Smooth muscle cell of the brain vasculature (primary cell): ENCODE measurements at regions not wholly inside any gene's neighbourhood (a gene's known extent, or its start where the extent isn't known, plus 50 kb on each side); places are given as distances from the start of the nearest gene placed in this dataset.
"Not testable (repeated sequence)": the region's sequence is repeated elsewhere in the genome, so short reads cannot be mapped to it uniquely, and the experiment has no call there.

Experiments
- DNase-seq: peaks from one replicate; pipeline ENCODE4 v3.0.0-alpha.2; 2012; ENCODE audit warnings: low read depth, low spot score

DNA sequence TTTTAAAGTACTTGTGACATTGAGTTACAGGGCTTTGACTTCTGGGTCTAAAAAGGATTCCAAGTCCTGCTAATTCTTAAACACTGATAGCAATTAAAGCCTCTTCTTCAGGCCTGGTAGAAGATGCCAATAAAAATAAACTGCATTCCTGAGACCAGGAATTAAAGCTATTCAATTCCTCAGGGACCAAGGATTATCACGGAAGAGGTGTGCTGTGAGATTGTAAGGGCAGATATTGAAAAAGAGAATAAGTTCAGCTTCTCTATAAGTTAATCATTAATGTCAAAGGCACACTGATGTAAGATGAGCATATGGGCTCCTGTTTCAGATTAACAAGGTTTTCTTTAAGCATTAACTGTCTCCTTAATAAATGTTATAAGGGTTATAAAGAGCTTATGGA lies 611.3 kb downstream of the SI start:
- DNase-seq, result no peak

DNA sequence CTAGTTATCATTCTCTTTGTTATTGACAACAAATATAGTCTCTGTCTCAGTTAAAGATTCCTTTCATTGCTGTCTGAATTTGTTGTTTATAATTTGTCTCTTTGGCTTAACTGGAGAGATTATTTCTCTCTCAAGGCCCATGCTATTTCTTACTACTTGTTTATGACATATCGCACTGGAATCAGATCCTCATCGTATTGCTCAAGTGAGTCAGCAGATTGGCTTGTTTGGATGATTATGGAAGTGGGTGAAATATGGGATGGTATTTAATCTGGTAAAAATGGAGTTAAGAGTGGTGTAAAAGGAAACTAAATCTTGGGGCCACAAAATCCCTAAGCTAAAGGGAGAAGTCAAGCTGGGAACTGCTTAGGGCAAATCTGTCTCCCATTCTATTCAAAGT lies 613.1 kb downstream of the SI start:
- no peak for DNase-seq

DNA sequence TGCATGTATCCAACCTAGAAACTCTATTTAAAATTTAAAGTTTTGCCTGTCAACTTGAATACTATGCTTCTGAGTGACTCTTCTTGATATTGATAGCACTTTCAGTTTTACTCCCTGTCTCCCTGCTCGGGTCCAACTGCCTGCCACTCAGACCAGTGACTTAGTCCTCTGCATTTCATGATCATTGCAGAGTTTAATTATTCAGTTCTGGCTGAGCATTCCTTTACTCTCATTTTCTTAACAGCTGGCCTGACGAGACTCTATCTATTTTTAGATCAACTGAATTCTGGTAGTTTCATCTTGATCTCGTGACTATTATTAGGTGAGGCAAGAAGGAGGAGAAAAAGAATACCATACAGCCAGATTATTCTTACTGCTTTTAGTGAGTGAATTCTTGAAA lies 617.4 kb downstream of the SI start:
- no peak for DNase-seq

DNA sequence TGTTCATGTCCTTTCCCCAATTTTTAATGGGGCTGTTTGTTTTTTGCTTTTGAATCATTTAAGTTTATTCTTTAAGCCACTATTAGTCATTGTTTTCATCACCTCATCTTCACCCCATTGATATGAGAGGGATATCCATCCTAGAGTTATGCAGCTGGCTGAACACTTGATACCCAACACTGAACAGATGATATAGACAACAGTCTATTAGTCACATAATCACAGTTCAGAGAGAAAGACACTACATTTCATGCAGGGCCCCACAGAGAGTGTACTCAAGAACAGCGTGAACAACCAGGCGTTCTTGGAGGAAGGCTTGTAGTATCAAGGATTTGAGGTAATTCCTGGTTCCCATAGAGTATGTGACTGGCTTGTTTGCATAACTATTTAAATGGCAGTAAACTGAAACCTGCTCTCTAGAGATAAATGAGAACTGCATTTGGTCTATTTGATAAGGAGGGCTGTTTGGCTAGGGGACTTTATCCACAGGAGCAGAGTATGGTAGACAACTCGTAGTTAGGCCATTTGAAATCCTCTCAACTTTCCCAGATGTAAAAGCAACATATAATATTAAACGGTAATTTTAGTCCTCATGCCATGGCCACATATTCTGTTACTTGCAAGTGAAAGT lies 618.7 kb downstream of the SI start:
- DNase-seq, result no peak

DNA sequence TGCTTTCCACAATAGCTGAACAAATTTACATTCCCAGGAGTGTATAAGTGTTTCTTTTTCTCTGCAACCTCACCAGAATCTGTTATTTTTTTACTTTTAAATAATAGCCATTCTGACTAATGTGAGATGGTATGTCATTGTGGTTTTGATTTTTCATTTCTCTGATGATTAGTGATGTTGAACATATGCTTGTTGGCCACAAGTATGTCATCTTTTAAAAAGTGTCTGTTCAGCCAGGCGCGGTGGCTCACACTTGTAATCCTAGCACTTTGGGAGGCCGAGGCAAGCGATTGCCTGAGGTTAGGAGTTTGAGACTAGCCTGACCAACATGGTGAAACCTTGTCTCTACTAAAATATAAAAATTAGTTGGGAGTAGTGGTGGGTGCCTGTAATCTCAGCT lies 619.3 kb downstream of the SI start:
- no peak for DNase-seq

DNA sequence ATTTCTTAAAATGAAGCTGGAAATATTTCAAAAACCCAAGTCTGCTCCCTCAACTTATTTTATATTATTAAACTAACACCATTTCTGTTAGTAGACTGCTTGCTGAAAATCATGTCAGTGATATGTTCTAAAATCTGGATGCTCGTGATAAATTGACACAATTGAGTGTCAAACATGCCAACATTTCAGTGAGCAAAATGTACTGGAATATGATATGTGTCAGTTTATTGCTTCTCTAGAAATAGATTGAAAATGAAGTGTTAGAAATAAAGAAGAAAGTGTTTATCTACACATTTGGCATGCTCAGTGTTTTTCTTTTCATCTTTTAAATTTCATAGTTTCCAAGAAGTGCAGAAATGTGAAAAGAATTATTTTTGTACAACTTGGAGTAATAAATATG lies 624.6 kb downstream of the SI start:
- no peak for DNase-seq

DNA sequence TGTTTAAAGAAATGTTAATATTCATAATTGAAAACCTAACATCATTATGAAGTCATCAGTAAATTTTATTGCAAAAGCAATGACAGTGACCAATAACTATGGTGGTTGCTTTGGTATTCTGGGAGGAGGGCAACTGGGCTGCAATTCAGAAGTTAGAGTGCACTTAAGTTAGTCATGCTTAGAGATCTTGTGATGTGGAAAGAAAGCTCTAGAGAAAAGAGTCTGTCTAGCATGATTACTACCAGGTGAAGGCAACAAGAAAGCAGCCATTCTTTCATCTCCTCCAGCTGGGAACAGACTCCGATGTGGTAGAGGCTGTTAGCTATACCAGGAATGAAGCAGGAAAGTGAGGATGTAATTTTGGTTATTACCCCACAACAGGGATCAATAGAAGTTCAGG lies 625.6 kb downstream of the SI start:
- no peak for DNase-seq

DNA sequence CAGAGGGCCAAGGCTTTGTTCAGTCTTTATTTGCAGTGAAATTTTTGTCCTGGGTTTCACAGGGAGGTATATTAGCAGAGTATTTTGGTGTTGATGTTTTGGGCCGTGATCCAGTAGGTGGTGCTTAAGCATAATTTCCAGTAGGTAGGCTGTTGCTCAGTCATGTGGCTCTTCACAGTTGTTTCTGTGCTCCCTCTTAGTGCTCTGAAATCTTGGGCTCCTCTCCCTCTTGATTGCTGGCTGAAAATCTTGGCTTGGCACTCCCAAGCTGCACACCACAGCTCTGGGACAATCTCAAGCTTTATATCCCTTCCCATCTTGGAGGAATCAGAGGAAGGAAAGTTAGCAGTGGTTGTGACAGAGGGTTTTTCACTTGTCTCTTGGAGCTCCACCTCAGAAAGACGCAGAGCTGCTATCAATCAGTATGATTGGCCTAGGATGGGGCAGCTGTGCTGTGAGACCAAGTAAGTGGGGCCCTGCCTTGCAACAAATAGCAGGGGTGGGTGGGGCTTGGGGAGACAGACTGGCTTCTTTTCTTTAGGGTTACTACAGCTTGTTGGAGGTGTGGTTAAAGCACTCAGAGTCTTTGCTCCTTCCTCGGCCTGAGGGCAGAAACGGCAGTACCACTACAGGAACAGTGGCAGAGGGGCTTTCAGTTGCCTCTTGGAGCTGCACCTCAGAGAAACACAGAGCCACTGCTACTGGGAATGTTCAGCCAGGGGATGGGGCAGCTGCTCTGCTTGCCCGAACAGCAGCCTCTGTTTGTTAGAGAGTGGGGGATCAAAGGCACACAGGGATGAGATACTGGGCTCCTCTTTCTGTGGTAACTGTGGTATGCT lies 627.0 kb downstream of the SI start:
- DNase-seq, result no peak

DNA sequence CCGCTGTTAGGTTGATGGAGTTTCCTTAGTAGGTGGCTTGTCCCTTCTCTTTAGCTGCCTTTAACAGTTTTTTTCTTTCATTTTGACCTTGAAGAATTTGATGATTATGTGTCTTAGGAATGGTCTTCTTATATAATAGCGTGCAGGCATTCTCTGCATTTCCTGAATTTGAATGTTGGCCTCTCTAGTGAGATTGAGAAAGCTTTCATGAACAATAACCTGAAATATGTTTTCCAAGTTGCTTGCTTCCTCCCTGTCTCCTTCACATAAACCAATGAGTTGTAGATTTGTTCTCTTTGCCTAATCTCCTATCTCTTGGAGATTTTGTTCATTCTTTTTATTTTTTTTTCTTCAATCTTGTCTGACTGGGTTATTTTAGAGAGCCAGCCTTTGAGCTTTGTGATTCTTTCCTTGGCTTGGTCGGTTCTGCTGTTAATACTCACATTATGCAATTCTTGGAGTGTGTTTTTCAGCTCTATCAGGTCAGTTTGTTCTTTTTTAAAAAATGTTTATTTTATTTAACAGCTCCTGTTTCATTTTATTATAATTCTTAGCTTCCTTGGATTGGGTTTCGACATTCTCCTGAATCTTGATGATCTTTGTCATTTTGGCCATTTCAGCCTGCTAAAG lies 627.9 kb downstream of the SI start:
- DNase-seq, result no peak

DNA sequence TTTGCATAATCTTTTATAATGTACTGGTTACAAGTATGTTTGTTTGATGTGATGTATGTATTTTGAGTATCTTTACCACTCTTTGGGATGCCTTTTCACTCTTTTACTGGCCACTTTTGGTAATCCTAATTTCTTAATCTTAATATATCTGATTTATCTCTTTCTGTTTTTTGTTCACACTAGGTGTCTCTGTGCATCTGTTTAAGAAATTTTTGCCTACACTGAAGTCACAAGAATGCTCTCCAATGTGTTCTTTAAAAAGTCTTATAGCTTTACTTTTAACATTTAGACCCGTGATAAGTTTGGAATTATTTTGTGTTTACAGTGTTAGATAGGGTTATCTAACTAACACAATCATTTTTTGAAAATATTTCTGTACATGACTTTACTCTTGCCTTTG lies 659.1 kb downstream of the SI start:
- no peak for DNase-seq

DNA sequence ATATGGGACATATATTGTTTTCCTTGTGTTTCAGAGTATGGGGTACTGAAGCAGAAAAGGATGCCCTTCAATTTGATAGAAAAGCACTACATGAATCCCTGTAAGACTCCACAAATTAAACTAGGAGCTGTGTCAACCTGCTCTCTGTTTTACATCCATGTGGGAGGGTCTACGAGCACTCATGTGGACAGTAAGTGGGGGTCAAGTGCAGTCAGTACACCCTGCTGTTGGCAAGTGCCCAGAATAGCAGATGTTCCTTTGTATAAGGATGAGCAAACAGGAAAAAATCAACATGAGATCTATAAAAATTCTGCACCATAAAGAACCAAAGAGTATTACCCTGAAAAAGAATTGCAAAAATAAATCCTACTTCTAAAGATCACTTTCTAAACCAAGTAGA lies 659.9 kb downstream of the SI start:
- peak; percentile 1 for DNase-seq

DNA sequence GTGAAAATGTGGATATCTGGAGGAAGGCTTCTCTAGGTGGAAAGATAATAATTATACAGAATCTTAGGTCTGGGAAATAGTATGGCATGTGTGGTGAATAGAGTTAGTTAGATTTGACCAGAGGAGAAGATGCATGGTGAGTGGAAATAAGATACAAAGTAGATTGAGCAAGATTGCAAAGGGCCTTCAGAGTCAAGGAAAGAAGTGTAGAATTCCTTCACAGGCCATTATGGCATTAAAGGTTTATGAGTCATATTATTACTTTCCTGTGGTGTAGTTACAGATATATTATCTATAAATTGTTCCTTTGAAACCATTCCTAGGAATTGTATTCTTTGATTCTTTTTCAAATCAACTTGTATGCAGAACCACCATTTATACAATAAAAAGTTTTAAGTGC lies 660.3 kb downstream of the SI start:
- DNase-seq, result no peak

DNA sequence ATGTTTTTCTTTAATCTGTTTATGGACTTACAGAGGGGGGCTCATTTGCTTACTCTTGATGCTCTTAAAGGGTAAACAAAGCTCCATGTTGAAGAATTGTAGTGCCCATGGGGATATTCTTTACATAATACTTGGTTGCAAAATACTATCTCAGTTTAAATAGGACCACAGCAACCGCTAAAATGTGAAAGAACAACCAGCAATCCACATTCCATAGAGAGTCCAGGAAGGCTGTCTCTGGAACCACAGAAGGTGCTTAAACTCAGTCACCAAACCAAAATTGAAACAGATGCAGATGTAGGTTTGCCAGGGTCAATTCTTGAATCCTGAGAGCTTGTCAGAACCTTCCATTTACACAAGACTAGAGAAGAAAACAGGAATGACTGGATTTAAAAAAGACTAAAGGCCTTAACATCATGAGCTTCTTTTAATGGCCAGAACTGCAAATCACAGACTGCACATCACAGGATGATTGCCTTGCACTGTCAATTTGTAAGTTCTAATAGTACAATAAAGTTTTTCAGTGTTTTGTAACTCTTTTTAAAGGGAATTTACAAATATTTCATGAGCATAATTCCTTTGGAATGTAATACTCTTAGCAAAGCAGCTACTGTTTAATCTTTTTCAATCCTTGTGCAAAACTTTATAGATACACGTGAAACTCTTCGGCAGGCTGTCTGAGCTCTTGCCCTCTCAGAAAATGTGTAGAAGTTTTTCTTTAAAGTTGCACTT lies 661.6 kb downstream of the SI start:
- DNase-seq, result no peak

DNA sequence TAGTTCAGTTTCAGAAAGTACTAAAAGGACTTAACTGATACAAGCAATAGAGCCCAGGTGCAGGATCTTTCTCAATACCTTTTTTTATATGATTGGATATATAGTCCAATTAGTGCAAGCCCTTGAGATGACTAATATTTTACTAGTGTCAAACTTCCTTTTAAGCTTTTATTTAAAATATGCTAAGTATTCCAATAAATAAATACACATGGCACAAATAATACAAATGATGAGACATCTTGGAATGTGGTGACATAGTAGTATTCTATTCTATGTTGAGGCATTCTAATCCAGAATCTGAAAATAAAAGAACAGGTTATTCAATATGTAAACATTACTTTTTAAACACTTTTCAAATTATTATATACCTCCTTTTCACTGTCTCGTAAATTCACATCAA lies 670.0 kb downstream of the SI start:
- DNase-seq, result no peak

DNA sequence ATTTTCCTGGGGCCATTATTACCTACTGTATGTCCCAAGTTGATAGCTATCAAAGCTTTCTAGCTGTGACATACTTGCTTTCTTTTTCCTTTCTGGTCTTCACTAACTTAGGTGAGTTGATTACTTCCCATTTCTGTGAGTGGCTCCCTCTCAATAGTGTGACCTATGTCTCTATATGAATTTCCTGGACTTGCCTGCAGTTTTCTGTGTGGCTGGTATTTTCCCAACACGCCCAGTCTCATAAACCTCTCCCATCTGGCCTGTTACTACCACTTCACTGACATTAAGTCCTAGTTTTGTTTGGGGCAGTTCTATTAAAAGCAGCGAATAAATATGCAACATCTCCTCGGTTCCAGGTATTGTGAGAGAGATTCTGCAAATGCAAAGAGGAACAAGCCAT lies 671.2 kb downstream of the SI start:
- no peak for DNase-seq

DNA sequence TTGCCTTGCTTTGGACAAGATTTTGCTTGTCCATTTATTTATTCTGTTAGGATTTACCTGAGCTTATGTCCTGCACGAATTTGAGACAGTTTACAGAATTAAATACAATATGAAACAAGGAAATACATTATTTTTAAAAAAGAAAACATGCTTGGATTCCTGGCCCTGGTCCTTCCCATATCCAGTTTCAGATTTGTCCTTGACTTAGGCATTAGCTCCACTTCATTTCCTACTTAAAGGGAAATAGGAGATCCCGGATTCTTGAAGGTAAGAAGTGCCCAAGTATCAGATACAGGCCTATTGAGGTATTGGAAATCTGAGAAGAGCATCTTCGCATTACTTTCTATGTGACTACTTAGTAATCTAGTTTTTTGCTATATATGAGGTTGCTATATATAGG lies 672.0 kb downstream of the SI start:
- no peak for DNase-seq

DNA sequence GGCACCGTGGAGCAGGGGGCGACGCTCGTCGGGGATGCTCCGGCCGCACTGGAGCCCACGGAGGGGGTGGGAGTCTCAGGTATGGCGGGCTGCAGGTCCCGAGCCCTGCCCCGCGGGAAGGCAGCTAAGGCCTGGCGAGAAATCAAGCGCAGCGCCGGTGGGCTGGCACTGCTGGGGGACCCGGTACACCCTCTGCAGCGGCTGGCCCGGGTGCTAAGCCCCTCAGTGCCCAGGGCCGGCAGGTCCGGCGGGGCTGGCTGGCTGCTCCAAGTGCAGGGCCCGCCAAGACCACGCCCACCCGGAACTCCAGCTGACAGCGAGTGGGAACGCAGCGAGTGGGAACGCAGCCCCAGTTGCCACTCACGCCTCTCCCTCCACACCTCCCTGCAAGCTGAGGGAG lies 676.4 kb downstream of the SI start:
- no peak for DNase-seq

DNA sequence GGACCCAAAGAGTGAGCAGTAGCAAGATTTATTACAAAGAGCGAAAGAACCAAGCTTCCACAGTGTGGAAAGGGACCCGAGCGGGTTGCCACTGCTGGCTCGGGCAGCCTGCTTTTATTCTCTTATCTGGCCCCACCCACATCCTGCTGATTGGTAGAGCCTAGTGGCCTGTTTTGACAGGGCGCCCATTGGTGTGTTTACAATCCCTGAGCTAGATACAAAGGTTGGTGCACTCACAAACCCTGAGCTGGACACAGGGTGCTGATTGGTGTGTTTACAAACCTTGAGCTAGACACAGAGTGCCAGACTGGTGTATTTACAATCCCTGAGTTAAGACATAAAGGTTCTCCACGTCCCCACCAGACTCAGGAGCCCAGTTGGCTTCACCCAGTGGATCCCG lies 676.9 kb downstream of the SI start:
- DNase-seq, result not testable (repeated sequence)

DNA sequence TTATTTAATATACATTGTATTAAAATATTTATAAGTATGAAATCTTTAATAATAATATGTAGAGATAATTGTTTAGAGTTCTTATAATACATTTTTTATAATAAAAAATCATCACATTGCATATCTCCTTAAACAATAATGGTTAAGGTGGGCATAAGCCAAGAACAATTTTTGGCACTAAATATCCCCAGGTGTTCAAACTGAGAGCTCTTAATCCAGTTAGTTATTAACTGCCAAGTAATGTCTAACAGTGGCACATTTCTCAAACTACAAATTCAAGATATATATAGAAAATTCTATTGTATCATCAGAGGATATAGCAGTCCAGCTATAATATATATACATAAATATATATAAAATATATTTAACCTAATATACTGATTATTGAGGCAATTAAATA lies 680.8 kb downstream of the SI start:
- no peak for DNase-seq

DNA sequence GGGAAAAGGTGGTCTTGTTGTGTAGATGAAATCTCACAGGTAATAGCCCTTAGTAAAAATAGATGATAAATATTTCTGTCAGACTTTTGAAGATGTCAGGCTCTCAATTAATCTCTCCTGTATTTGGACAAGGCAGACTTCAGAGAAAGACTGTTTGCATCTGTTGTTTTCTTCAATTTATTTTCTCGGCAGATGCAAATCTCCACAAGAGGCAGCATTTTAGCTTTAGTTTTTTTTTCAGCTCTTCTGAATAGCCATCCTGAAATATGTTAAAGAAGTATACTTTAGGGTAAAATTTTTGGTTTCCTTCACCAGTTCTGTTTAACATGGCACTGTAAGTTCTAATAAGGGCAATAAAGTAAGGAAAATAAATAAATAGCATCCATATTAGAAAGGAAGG lies 685.1 kb downstream of the SI start:
- DNase-seq, result no peak

DNA sequence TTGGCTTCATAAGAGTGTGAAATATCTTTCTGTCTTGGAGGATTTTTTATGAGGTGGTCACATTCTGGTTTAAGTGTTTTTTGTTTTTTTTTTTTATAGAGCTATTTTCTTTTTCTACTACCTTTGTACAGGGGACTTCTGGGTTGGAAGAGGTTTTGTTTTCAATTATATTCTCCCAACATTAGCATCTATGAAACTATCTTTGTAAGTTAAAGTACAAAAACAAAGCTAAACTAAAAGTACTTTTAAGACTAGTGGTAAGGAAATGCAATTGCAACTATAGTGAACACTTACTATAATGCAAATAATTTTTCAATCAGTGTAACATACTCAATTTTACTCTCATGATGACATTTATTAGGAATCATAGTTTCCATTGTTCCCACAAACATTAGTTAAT lies 688.2 kb downstream of the SI start:
- no peak for DNase-seq

DNA sequence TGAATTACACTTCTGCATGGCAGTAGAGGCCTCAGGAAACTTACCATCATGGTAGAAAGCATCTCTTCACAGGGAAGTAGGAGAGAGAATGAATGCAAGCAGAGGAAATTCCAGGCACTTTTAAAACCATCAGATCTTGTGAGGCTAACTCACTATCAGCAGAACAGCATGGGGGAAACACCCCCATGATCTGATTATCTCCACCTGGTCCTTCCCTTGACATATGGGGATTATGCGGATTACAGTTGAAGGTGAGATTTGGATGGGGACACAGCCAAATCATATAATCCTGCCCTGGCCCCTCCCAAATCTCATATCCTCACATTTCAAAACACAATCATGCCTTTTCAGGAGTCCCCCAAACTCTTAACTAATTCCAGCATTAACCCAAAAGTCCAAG lies 691.1 kb downstream of the SI start:
- DNase-seq, result no peak
